HG02798 (cell line): ENCODE measurements at regions not wholly inside any gene's neighbourhood (a gene's known extent, or its start where the extent isn't known, plus 50 kb on each side); places are given as distances from the start of the nearest gene placed in this dataset.
"Not testable (repeated sequence)": the region's sequence is repeated elsewhere in the genome, so short reads cannot be mapped to it uniquely, and the experiment has no call there.

Source experiments
- ATAC-seq: cut with Tn5 transposase; IDR thresholded peaks from one replicate; pipeline ENCODE4 v1.9.1; 2021; ENCODE audit warnings: mild to moderate bottlenecking; ENCODE audit not compliant: unreplicated experiment, poor library complexity

- ATAC-seq, result no peak
Observed at GRCh38 chr16:47816511-47816910, 339.3 kb downstream of the ABCC12 start.

GRCh38 chr16:47815655-47816054 lies 340.1 kb downstream of the ABCC12 start:
- ATAC-seq, result no peak

GRCh38 chr16:47811758-47812157 lies 344.0 kb downstream of the ABCC12 start:
- not testable (repeated sequence) for ATAC-seq

- ATAC-seq, result no peak
Observed at GRCh38 chr16:47806309-47806847, 345.2 kb downstream of the PHKB start.

- ATAC-seq, result no peak
Observed at GRCh38 chr16:47787696-47788095, 326.6 kb downstream of the PHKB start.

GRCh38 chr16:47781673-47782072 lies 320.5 kb downstream of the PHKB start:
- ATAC-seq, result no peak

- no peak for ATAC-seq
Observed at GRCh38 chr16:47780213-47780875, 319.2 kb downstream of the PHKB start.

- peak; percentile 75 for ATAC-seq
Observed at GRCh38 chr16:47779201-47780016, 318.3 kb downstream of the PHKB start.

- ATAC-seq, result no peak
Observed at GRCh38 chr16:47778106-47778801, 317.1 kb downstream of the PHKB start.

- no peak for ATAC-seq
Observed at GRCh38 chr16:47777220-47777619, 316.1 kb downstream of the PHKB start.

GRCh38 chr16:47774661-47775060 lies 313.5 kb downstream of the PHKB start:
- no peak for ATAC-seq

GRCh38 chr16:47753659-47754058 lies 292.5 kb downstream of the PHKB start:
- no peak for ATAC-seq
